K562 (cell line): ENCODE measurements at regions not wholly inside any gene's neighbourhood (a gene's known extent, or its start where the extent isn't known, plus 50 kb on each side); places are given as distances from the start of the nearest gene placed in this dataset.
A peak's percentile ranks its signal among the peaks of the same experiment; 100 is the strongest.

ENCODE experiments used
- CBX5 ChIP-seq: IDR thresholded peaks from 2 replicates; pipeline ENCODE4 v1.6.1; 2014; ENCODE audit warnings: low read depth, borderline replicate concordance
- CHD2 ChIP-seq: IDR thresholded peaks from 2 replicates; pipeline ENCODE4 v1.6.1; 2011; ENCODE audit warnings: low read depth, low read length
- E2F1 ChIP-seq: sonication (generic); formaldehyde crosslinking; IDR thresholded peaks from 2 replicates; pipeline ENCODE4 v1.8.1; 2023; ENCODE audit warnings: mild to moderate bottlenecking, missing genetic modification reagents, moderate library complexity
- JUND ChIP-seq, 2 experiments: IDR thresholded peaks; 2 replicates in 1 of 2; 3 replicates in 1 of 2; pipeline ENCODE4 v1.6.1; 2011; ENCODE audit warnings: borderline replicate concordance in 2 of 2, low read depth in 2 of 2, low read length in 2 of 2, improper control_type of control experiment in 1 of 2, missing biosample characterization in 1 of 2, missing genetic modification characterization in 1 of 2, missing genetic modification reagents in 1 of 2
- KDM4B ChIP-seq, 2 experiments: fragments of 450-650 bp in 1 of 2; sonication (generic) in 1 of 2; IDR thresholded peaks; 2 replicates each; pipeline ENCODE4 v1.6.1; 2016 to 2017; ENCODE audit warnings: borderline replicate concordance in 2 of 2, antibody characterized with exemption in 1 of 2, low read depth in 1 of 2, mild to moderate bottlenecking in 1 of 2
- SMARCA4 ChIP-seq: fragments of 450-650 bp; IDR thresholded peaks from 2 replicates; pipeline ENCODE4 v1.6.1; 2016
- SMARCE1 ChIP-seq: fragments of 450-650 bp; IDR thresholded peaks from 2 replicates; pipeline ENCODE4 v1.7.1; 2016; ENCODE audit warnings: mild to moderate bottlenecking
- ZBTB33 ChIP-seq: sonication (generic); formaldehyde crosslinking; IDR thresholded peaks from 2 replicates; pipeline ENCODE4 v1.8.1; 2023; ENCODE audit warnings: mild to moderate bottlenecking, missing genetic modification reagents
- TF ChIP-seq, protein P1 (sequence below): fragments of 250-450 bp; sonication (Bioruptor Pico); IDR thresholded peaks from 2 replicates; pipeline ENCODE4 v1.4.0; 2020; ENCODE audit warnings: mild to moderate bottlenecking, moderate library complexity
- TF ChIP-seq, protein P2 (sequence below): fragments of 250-450 bp; sonication (Bioruptor Pico); IDR thresholded peaks from 2 replicates; pipeline ENCODE4 v1.8.0; 2021; ENCODE audit warnings: mild to moderate bottlenecking, moderate library complexity

GRCh38 chr5:58043032-58043945, 416.6 kb downstream of the PLK2 start (continued):
- TF ChIP-seq, protein P1, sequence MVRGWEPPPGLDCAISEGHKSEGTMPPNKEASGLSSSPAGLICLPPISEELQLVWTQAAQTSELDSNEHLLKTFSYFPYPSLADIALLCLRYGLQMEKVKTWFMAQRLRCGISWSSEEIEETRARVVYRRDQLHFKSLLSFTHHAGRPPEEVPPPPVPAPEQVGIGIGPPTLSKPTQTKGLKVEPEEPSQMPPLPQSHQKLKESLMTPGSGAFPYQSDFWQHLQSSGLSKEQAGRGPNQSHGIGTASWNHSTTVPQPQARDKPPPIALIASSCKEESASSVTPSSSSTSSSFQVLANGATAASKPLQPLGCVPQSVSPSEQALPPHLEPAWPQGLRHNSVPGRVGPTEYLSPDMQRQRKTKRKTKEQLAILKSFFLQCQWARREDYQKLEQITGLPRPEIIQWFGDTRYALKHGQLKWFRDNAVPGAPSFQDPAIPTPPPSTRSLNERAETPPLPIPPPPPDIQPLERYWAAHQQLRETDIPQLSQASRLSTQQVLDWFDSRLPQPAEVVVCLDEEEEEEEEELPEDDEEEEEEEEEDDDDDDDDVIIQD (CRISPR knock-in tag), result no peak
- TF ChIP-seq E2F1 (CRISPR knock-in tag) (no peak), JUND (IDR thresholded peaks at IDR 0.05; ENCODE audit: borderline replicate concordance, low read depth, low read length) (peak; percentile 48; the same call in 1 of the 2 replicates), JUND (tag; IDR thresholded peaks at IDR 0.05; ENCODE audit: borderline replicate concordance, low read depth, low read length) (peak; percentile 37; the same call in 1 of the 3 replicates), ZBTB33 (no peak), SMARCA4 (peak; percentile 79), CBX5 (no peak), SMARCE1 (peak; percentile 74), KDM4B (IDR thresholded peaks at IDR 0.05; ENCODE audit: borderline replicate concordance in 2 of 2, low read depth in 1 of 2) (no peak), CHD2 (no peak)
- TF ChIP-seq, protein P2, sequence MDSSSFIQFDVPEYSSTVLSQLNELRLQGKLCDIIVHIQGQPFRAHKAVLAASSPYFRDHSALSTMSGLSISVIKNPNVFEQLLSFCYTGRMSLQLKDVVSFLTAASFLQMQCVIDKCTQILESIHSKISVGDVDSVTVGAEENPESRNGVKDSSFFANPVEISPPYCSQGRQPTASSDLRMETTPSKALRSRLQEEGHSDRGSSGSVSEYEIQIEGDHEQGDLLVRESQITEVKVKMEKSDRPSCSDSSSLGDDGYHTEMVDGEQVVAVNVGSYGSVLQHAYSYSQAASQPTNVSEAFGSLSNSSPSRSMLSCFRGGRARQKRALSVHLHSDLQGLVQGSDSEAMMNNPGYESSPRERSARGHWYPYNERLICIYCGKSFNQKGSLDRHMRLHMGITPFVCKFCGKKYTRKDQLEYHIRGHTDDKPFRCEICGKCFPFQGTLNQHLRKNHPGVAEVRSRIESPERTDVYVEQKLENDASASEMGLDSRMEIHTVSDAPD, result no peak
